GM18909 (cell line): ENCODE measurements at regions not wholly inside any gene's neighbourhood (a gene's known extent, or its start where the extent isn't known, plus 50 kb on each side); places are given as distances from the start of the nearest gene placed in this dataset.

ENCODE experiments used
- ATAC-seq: cut with Tn5 transposase; IDR thresholded peaks from one replicate; pipeline ENCODE4 v1.9.1; 2021; ENCODE audit warnings: mild to moderate bottlenecking; ENCODE audit not compliant: unreplicated experiment, poor library complexity

GRCh38 chr7:106424476-106425016, 139.8 kb upstream of the NAMPT start:
- ATAC-seq: no peak

- no peak for ATAC-seq
Observed at GRCh38 chr7:106423821-106424475, 139.2 kb upstream of the NAMPT start.

GRCh38 chr7:106423111-106423510, 138.3 kb upstream of the NAMPT start:
- ATAC-seq: no peak

GRCh38 chr7:106421181-106421762, 136.5 kb upstream of the NAMPT start:
- no peak for ATAC-seq

GRCh38 chr7:106420736-106421135, 136.0 kb upstream of the NAMPT start:
- no peak for ATAC-seq

GRCh38 chr7:106420210-106420609, 135.4 kb upstream of the NAMPT start:
- ATAC-seq: no peak

GRCh38 chr7:106419455-106420182, 134.8 kb upstream of the NAMPT start:
- ATAC-seq: no peak

- ATAC-seq: no peak
Observed at GRCh38 chr7:106418526-106418925, 133.7 kb upstream of the NAMPT start.

GRCh38 chr7:106418094-106418493, 133.3 kb upstream of the NAMPT start:
- ATAC-seq: no peak

- ATAC-seq: no peak
Observed at GRCh38 chr7:106417273-106417902, 132.6 kb upstream of the NAMPT start.

- no peak for ATAC-seq
Observed at GRCh38 chr7:106416430-106416829, 131.6 kb upstream of the NAMPT start.

GRCh38 chr7:106415433-106415832, 130.7 kb upstream of the NAMPT start:
- ATAC-seq: no peak

- no peak for ATAC-seq
Observed at GRCh38 chr7:106413446-106413845, 128.7 kb upstream of the NAMPT start.

GRCh38 chr7:106405697-106406141, 120.9 kb upstream of the NAMPT start:
- ATAC-seq: no peak

GRCh38 chr7:106402898-106403297, 118.1 kb upstream of the NAMPT start:
- ATAC-seq: no peak

- ATAC-seq: no peak
Observed at GRCh38 chr7:106400923-106401322, 116.1 kb upstream of the NAMPT start.

GRCh38 chr7:106398786-106399185, 114.0 kb upstream of the NAMPT start:
- ATAC-seq: no peak

- ATAC-seq: no peak
Observed at GRCh38 chr7:106397994-106398393, 113.2 kb upstream of the NAMPT start.

GRCh38 chr7:106394526-106394925, 109.7 kb upstream of the NAMPT start:
- no peak for ATAC-seq

- ATAC-seq: no peak
Observed at GRCh38 chr7:106393564-106394251, 108.9 kb upstream of the NAMPT start.
